Psoas muscle (tissue), 7 donors: ENCODE measurements at regions not wholly inside any gene's neighbourhood (a gene's known extent, or its start where the extent isn't known, plus 50 kb on each side); places are given as distances from the start of the nearest gene placed in this dataset.

ENCODE experiments used
- ATAC-seq, 4 donors: fragments of 200-7000 bp; cut with Tn5 transposase; one replicate each; pipeline ENCODE4 v1.9.1; 2020; ENCODE audit warnings: moderate library complexity in 3 of 4, mild to moderate bottlenecking in 2 of 4
- DNase-seq, 2 donors: peaks; one replicate each; pipeline ENCODE4 v3.0.0-alpha.2; 2020
- H3K27ac ChIP-seq: fragments of 200-600 bp; one replicate; pipeline ENCODE4 v1.8.0; 2022
- H3K27me3 ChIP-seq, 3 donors: fragments of 200-600 bp in 1 of 3; one replicate each; pipeline versions ENCODE4 v1.6.1 to v1.8.0; 2013 to 2022; ENCODE audit warnings: low read length in 2 of 3, mild to moderate bottlenecking in 2 of 3, moderate library complexity in 1 of 3; ENCODE audit not compliant: insufficient read depth in 3 of 3
- H3K36me3 ChIP-seq, 2 donors: fragments of 200-600 bp in 1 of 2; one replicate each; pipeline versions ENCODE4 v1.6.1 to v1.8.0; 2013 to 2022; ENCODE audit warnings: low read depth in 1 of 2, mild to moderate bottlenecking in 1 of 2, moderate library complexity in 1 of 2; ENCODE audit not compliant: insufficient read depth in 1 of 2
- H3K4me1 ChIP-seq: fragments of 200-600 bp; one replicate; pipeline ENCODE4 v1.8.0; 2022
- H3K4me3 ChIP-seq: fragments of 200-600 bp; one replicate; pipeline ENCODE4 v1.8.0; 2022; ENCODE audit warnings: mild to moderate bottlenecking
- H3K9me3 ChIP-seq: fragments of 200-600 bp; one replicate; pipeline ENCODE4 v1.8.0; 2022
- CTCF ChIP-seq: fragments of 200-600 bp; IDR thresholded peaks from one replicate; pipeline ENCODE4 v1.8.0; 2022; ENCODE audit warnings: antibody characterized with exemption
- whole genome bisulfite sequencing, 3 donors: extraction: QIAGEN DNeasy Blood & Tissue Kit; methylation state at CpG; one replicate each; pipeline versions ENCODE4 v1.1.6 to v1.1.7; 2013; 5-methylcytosine and 5-hydroxymethylcytosine counted together
- intact Hi-C, 2 donors: fragments of 100-400 bp; cut with DNase I; formaldehyde crosslinking; loops; one replicate each; pipeline versions ENCODE4 v1.11.0 to v1.14.2; 2022
- donor health status: healthy with polysubstance abuse.
- donor health status: DM: no; HTN: no; CAD: no; lungs with moderate emphysema.
- donor health status: Bipolar disorder and iron deficiency.
- donor health status: healthy.
- donor health status: DM: yes; HTN: yes; CAD: no.
- donor health status: DM: no; HTN: no; CAD: no.
- donor health status: DM: yes; HTN: yes; CAD: no.

- no peak for TF ChIP-seq CTCF
- Histone ChIP-seq H3K27ac (no peak overlapping the region), H3K4me3 (no peak overlapping the region), H3K4me1 (no peaks in the 10 kb centered on the region), H3K27me3 (no peaks in the 10 kb centered on the region), H3K9me3 (no peaks in the 10 kb centered on the region), H3K36me3 (no peaks in the 10 kb centered on the region)
- ATAC-seq = no peak
- WGBS, 3 donors = 84 to 99% (median 95%) methylated on average over 5 of the region's 5 CpGs
- DNase-seq = no peak
- intact Hi-C loops = no loop called here
Observed at GRCh38 chr4:32189788-32190187, 1469.6 kb downstream of the PCDH7 start.

- WGBS, 3 donors = 70 to 75% (median 72%) methylated on average over 4 of the region's 4 CpGs
Observed at GRCh38 chr4:32191961-32192360, 1471.8 kb downstream of the PCDH7 start.

GRCh38 chr4:32192363-32192762, 1472.2 kb downstream of the PCDH7 start:
- H3K4me1 ChIP-seq = no peaks in the 10 kb centered on the region
- no peak for ATAC-seq
- H3K27me3 ChIP-seq = no peaks in the 10 kb centered on the region
- no peak for TF ChIP-seq CTCF
- intact Hi-C loops = no loop called here
- DNase-seq = no peak
- H3K27ac ChIP-seq = no peak overlapping the region
- H3K36me3 ChIP-seq = no peaks in the 10 kb centered on the region
- H3K9me3 ChIP-seq = no peaks in the 10 kb centered on the region
- no peak overlapping the region for H3K4me3 ChIP-seq

More at GRCh38 chr4:32191961-32192360, 1471.8 kb downstream of the PCDH7 start:
- Histone ChIP-seq H3K4me1 (no peaks in the 10 kb centered on the region), H3K36me3 (no peaks in the 10 kb centered on the region), H3K9me3 (no peaks in the 10 kb centered on the region), H3K4me3 (no peak overlapping the region), H3K27me3 (no peaks in the 10 kb centered on the region), H3K27ac (no peak overlapping the region)
- intact Hi-C loops = no loop called here
- no peak for TF ChIP-seq CTCF
- DNase-seq (no peak), ATAC-seq (no peak)

- no peaks in the 10 kb centered on the region for H3K4me1 ChIP-seq
- no peak for ATAC-seq
- 91 to 94% (median 93%) methylated on average over 4 of the region's 4 CpGs for WGBS, 3 donors
- no peaks in the 10 kb centered on the region for H3K27me3 ChIP-seq
- H3K9me3 ChIP-seq = no peaks in the 10 kb centered on the region
- no peak overlapping the region for H3K27ac ChIP-seq
- H3K4me3 ChIP-seq = no peak overlapping the region
- no peak for TF ChIP-seq CTCF
- no peak for DNase-seq
- no peaks in the 10 kb centered on the region for H3K36me3 ChIP-seq
- intact Hi-C loops = no loop called here
Observed at GRCh38 chr4:32192991-32193390, 1472.8 kb downstream of the PCDH7 start.

GRCh38 chr4:32196950-32197688, 1477.0 kb downstream of the PCDH7 start:
- 73 to 76% (median 73%) methylated on average over 10 of the region's 10 CpGs for WGBS, 3 donors

More at GRCh38 chr4:32196950-32197688, 1477.0 kb downstream of the PCDH7 start:
- ATAC-seq (no peak), DNase-seq (no peak)
- H3K36me3 ChIP-seq = no peaks in the 10 kb centered on the region
- TF ChIP-seq CTCF = no peak
- H3K4me3 ChIP-seq = no peak overlapping the region
- no peaks in the 10 kb centered on the region for H3K4me1 ChIP-seq
- no peak overlapping the region for H3K27ac ChIP-seq
- intact Hi-C loops = no loop called here
- peaks cover 3% of the 10 kb centered on the region for H3K9me3 ChIP-seq
- no peaks in the 10 kb centered on the region for H3K27me3 ChIP-seq
